ENCODE measurements at regions not wholly inside any gene's neighbourhood (a gene's known extent, or its start where the extent isn't known, plus 50 kb on each side); places are given as distances from the start of the nearest gene placed in this dataset.
"Not testable (repeated sequence)": the region's sequence is repeated elsewhere in the genome, so short reads cannot be mapped to it uniquely, and the experiment has no call there.

GRCh38 chr2:236353594-236353942 lies 89.4 kb upstream of the ASB18 start:
- no peak overlapping the region for H3K27ac ChIP-seq
- H3K4me1 ChIP-seq, result peaks cover 0 to 9% (median 7%) of the 10 kb centered on the region in 6 donors
- WGBS, 5 donors, result 75 to 85% (median 80%) methylated on average over 6 of the region's 6 CpGs
- H3K27me3 ChIP-seq (replicated peaks in 1 of 7), result peaks cover 0 to 28% (median 0%) of the 10 kb centered on the region in 7 donors
- H3K9me3 ChIP-seq, result no peaks in the 10 kb centered on the region
- no peak for DNase-seq
- intact Hi-C loops (cut with DNase I; ENCODE audit: low total_unique reads), result loop anchor here (5.0 kb wide), 2 partner anchors 219 to 709 kb away; no protein-coding TSS in a partner anchor
- no peak overlapping the region for H3K4me3 ChIP-seq
- H3K36me3 ChIP-seq, result no peaks in the 10 kb centered on the region
- no peak for TF ChIP-seq POLR2A (IDR thresholded peaks at IDR 0.05)
- TF ChIP-seq CTCF (IDR thresholded peaks at IDR 0.05 in 8 of 11, conservative IDR thresholded peaks at IDR 0.05 in 3 of 11), result no peak
- no peak for TF ChIP-seq POLR2AphosphoS5 (IDR thresholded peaks at IDR 0.05)

GRCh38 chr2:236354056-236354940 lies 90.1 kb upstream of the ASB18 start:
- no peak for DNase-seq
- Histone ChIP-seq H3K4me1 (peaks cover 1 to 11% (median 9%) of the 10 kb centered on the region in 6 donors), H3K9me3 (no peaks in the 10 kb centered on the region), H3K4me3 (no peak overlapping the region), H3K36me3 (no peaks in the 10 kb centered on the region), H3K27me3 (replicated peaks in 1 of 7) (peaks cover 0 to 25% (median 0%) of the 10 kb centered on the region in 7 donors), H3K27ac (peak overlapping the region in 1 of 8 donors; percentile 67)
- intact Hi-C loops (cut with DNase I; ENCODE audit: low total_unique reads), result loop anchor here (5.0 kb wide), 2 partner anchors 218 to 708 kb away; no protein-coding TSS in a partner anchor
- TF ChIP-seq POLR2A (IDR thresholded peaks at IDR 0.05) (no peak), POLR2AphosphoS5 (IDR thresholded peaks at IDR 0.05) (no peak), CTCF (IDR thresholded peaks at IDR 0.05 in 8 of 11, conservative IDR thresholded peaks at IDR 0.05 in 3 of 11) (no peak)
- 83 to 92% (median 88%) methylated on average over 12 to 15 of the region's 15 CpGs for WGBS, 5 donors

GRCh38 chr2:236354973-236355595 lies 90.9 kb upstream of the ASB18 start:
- H3K4me1 ChIP-seq, result peaks cover 2 to 19% (median 11%) of the 10 kb centered on the region in 6 donors
- H3K27me3 ChIP-seq (replicated peaks in 1 of 7), result peaks cover 0 to 25% (median 0%) of the 10 kb centered on the region in 7 donors
- no peak for TF ChIP-seq POLR2AphosphoS5 (IDR thresholded peaks at IDR 0.05)
- TF ChIP-seq POLR2A (IDR thresholded peaks at IDR 0.05), result no peak
- no peak for TF ChIP-seq CTCF (IDR thresholded peaks at IDR 0.05 in 8 of 11, conservative IDR thresholded peaks at IDR 0.05 in 3 of 11)
- H3K27ac ChIP-seq, result peak overlapping the region in 4 of 8 donors; percentile 38 to 67 (median 60)
- no peak for DNase-seq
- no peaks in the 10 kb centered on the region for H3K36me3 ChIP-seq
- intact Hi-C loops (cut with DNase I; ENCODE audit: low total_unique reads), result loop anchor here (5.0 kb wide), 2 partner anchors 217 to 707 kb away; no protein-coding TSS in a partner anchor
- 88 to 92% (median 90%) methylated on average over 21 of the region's 21 CpGs for WGBS, 5 donors
- no peak overlapping the region for H3K4me3 ChIP-seq
- no peaks in the 10 kb centered on the region for H3K9me3 ChIP-seq

- no peaks in the 10 kb centered on the region for H3K36me3 ChIP-seq
- peak overlapping the region in 5 of 8 donors; percentile 38 to 67 (median 62) for H3K27ac ChIP-seq
- intact Hi-C loops (cut with DNase I; ENCODE audit: low total_unique reads), result no loop called here
- TF ChIP-seq CTCF (IDR thresholded peaks at IDR 0.05 in 8 of 11, conservative IDR thresholded peaks at IDR 0.05 in 3 of 11), result no peak
- no peak for TF ChIP-seq POLR2AphosphoS5 (IDR thresholded peaks at IDR 0.05)
- no peak for TF ChIP-seq POLR2A (IDR thresholded peaks at IDR 0.05)
- H3K4me3 ChIP-seq, result no peak overlapping the region
- H3K9me3 ChIP-seq, result no peaks in the 10 kb centered on the region
- peaks cover 0 to 18% (median 0%) of the 10 kb centered on the region in 7 donors for H3K27me3 ChIP-seq (replicated peaks in 1 of 7)
- DNase-seq, result peak; percentile 55
- peaks cover 2 to 19% (median 11%) of the 10 kb centered on the region in 6 donors for H3K4me1 ChIP-seq
- WGBS, 5 donors, result 73 to 84% (median 75%) methylated on average over 7 to 9 of the region's 9 CpGs
These were observed 91.7 kb upstream of the ASB18 start for GRCh38 chr2:236355911-236356310.

GRCh38 chr2:236356321-236356720 lies 92.1 kb upstream of the ASB18 start:
- Histone ChIP-seq H3K27ac (peak overlapping the region in 1 of 8 donors; percentile 62), H3K4me1 (peaks cover 2 to 19% (median 11%) of the 10 kb centered on the region in 6 donors), H3K27me3 (replicated peaks in 1 of 7) (peaks cover 0 to 16% (median 0%) of the 10 kb centered on the region in 7 donors)
- H3K9me3 ChIP-seq; H3K36me3 ChIP-seq; H3K4me3 ChIP-seq; intact Hi-C loops (cut with DNase I; ENCODE audit: low total_unique reads): not testable (repeated sequence)
- DNase-seq, result peak; percentile 65
- 72 to 92% (median 85%) methylated on average over 3 to 10 of the region's 11 CpGs for WGBS, 5 donors

GRCh38 chr2:236358482-236358881 lies 94.3 kb upstream of the ASB18 start:
- H3K27me3 ChIP-seq (replicated peaks in 1 of 7); H3K36me3 ChIP-seq; DNase-seq; H3K4me1 ChIP-seq; intact Hi-C loops (cut with DNase I; ENCODE audit: low total_unique reads); H3K9me3 ChIP-seq; H3K4me3 ChIP-seq: not testable (repeated sequence)
- H3K27ac ChIP-seq, result peak overlapping the region in 1 of 8 donors; percentile 55
- 84 to 89% (median 85%) methylated on average over 6 to 10 of the region's 10 CpGs for WGBS, 5 donors
